ENCODE measurements at regions not wholly inside any gene's neighbourhood (a gene's known extent, or its start where the extent isn't known, plus 50 kb on each side); places are given as distances from the start of the nearest gene placed in this dataset.

- intact Hi-C loops (cut with micrococcal nuclease): no loop called here
Observed at GRCh38 chr13:107512551-107512950, 702.8 kb downstream of the LIG4 start.

DNA sequence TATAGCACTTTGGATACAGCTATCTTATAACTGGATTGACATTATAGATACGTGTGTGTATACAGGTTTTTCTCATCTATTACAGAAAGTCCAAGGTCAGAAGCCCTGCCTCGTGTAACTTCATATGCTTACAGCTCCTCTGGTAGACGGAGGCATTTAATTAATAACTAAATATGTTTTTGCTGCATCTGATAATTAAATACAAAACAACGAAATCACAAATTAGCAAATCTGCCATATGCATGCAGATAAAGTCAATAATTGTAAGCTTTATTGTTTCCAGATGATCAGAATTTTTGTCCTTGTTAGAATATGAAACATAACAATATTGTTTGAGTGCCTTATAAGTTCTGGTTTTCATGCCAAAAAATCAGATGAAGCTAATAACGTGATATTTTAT is 717.7 kb downstream of the LIG4 start:
- intact Hi-C loops (cut with micrococcal nuclease): no loop called here

DNA sequence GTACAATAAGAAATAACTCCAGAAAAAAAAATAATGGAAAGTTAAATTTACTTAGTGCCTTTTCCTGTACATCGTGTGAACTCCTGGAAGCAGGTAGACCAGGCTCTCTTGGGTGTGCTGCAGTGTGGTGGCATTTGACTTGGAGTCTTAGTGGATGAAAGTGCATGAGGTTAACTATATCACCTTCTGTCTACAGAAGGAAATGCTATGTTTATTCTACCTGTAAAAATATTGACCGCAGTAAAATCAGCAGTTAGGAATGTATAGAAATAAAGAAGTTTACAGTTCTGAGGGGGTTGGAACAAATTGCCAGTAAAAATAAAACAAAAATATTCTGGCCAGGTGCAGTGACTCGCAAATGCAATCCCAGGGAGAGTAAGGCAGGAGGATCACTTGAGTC is 722.1 kb downstream of the LIG4 start:
- intact Hi-C loops (cut with micrococcal nuclease): no loop called here

DNA sequence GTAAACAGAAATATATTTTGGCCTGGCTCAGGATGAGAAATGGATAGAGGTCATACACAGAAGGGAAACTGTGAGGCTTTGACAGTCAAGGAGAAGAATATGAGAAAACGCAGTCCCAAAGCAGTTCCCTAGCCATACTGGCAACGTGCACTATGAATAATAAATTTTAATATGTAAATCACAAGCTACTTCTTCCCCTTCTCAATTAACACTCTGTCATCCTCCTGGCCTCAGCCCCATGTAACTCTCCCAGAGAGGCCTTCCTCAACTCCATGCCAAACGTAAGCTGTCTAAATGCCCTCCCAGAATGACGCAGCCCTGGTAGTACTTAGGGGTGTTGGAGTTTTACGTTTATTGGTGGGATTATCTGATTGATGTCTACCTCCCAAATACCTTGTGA is 732.6 kb downstream of the LIG4 start:
- intact Hi-C loops (cut with micrococcal nuclease): no loop called here

- intact Hi-C loops (cut with micrococcal nuclease): no loop called here
Observed at GRCh38 chr13:107480130-107480529, 735.2 kb downstream of the LIG4 start.

- intact Hi-C loops (cut with micrococcal nuclease): no loop called here
Observed at GRCh38 chr13:107477772-107478379, 737.5 kb downstream of the LIG4 start.

DNA sequence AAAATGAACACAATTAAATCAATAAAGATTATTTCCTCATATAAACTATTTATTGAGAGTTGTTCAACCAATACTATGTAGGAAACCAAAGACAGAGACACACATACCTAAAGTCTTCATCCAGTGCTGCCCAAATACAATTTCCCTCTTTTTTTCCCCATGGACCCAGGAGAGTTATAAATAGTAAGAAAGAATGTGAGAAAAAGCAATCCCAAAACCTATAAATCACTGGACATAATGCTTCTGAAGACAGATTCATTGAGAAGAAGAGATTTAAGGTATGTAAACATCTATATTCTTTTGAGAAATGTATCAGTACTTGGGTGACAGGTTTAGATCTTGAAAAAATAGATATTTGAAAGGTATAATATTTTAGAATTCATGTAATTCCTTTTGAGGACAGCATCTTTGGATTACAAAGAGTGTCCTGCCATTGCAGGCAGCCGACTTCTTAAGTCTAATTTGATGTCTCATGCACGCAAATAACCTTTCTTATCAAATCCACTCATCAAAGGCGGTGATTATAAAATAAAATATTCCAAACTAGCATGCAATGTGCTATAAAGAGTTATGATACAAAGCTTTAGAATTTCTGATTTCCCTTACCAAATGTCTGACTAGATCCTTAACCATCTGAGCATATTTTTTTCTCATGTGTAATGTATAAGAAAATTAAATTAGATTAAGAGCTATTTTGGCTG is 739.4 kb downstream of the LIG4 start:
- intact Hi-C loops (cut with micrococcal nuclease): no loop called here

DNA sequence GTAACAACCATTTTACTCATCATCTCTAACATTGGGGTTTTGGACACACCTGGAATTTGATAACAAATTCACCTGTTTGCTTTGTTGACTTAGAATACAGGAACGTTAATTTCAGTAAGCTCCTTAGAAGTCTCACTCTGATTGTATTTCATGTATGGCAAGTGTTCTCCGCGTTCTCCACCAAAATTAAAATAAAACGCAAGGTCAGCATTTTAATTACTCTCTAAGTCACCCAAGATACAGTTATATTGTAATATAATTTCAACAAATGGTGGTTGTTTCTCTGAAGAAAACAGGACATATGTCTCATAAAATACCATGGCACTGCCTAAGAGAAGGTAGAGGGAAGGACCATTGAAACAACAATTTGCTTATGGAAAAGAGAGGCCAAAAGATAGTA is 742.1 kb downstream of the LIG4 start:
- intact Hi-C loops (cut with micrococcal nuclease): no loop called here

DNA sequence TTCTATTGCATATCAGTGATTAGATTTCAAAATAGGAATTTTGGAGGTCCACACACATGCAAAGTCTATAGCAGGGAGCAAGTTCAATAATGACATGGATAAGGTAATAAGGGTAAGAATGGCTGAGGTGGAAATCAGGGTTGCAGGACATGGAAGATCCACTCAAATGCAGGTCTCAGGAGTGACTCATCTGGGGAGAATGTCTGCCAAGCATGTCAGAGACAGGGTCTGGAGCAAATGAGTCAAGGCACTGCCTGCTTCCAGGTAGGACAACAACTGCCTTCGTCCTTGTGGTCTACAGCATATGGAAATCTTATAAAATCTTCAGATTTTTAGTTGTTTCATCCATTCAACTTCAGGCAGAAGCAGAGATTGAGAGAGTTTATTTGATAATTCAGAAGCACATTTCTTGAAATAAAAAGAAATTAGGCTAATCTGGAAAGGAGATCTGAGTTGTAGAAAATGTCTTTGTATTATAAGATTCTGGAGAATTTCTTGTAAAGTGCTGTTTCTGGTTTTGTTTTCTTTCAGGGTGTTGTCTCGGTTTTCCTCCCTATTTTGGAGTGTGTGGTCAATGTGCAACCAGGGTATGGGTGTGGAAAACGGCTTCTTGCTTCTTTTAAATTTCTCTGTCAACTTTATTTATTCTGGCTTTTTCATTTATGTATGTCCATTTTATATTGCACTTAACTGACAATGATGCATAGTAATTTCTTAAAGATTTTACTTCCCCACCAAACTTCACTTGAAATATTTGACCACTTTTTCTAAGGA is 748.8 kb downstream of the LIG4 start:
- intact Hi-C loops (cut with micrococcal nuclease): no loop called here

GRCh38 chr13:107462501-107462900 is 752.8 kb downstream of the LIG4 start:
- intact Hi-C loops (cut with micrococcal nuclease): no loop called here

DNA sequence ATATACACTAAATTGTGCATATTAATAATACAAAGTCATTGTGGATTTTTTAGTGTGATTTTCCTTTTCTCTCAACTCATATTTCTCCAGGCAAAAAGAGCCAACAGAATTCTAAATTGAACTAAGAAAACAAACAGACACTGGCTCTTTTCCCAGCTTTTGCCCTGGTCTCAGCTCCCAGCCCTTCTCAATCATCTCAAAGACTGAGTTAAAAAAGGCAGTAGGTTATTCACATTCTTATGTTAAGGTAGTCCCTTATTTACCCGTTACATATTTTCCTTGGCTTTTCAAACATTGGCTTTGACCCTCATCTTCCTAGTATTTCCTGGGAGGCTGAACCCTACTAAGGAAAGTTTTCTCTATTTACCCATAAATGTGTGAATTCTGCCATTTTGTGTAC is 753.6 kb downstream of the LIG4 start:
- intact Hi-C loops (cut with micrococcal nuclease): no loop called here

DNA sequence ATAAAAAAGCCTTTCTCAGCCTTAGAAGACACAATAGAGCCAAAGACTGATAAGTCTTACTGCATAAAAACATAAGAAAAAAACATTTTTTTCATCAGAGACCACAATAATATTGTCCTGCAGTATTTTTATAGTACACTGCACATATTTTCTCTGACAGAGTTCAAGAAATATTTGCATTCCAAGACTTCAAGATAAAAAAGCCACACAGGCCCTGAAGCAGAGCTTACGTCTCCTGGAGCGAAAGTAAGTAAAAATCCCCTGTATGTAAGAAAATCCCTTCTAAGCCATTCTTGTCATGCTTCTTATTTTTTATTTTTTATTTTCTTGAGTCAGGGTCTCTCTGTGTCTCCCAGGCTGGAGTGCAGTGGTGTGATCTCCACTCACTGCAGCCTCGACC is 755.9 kb downstream of the LIG4 start:
- intact Hi-C loops (cut with micrococcal nuclease): no loop called here

DNA sequence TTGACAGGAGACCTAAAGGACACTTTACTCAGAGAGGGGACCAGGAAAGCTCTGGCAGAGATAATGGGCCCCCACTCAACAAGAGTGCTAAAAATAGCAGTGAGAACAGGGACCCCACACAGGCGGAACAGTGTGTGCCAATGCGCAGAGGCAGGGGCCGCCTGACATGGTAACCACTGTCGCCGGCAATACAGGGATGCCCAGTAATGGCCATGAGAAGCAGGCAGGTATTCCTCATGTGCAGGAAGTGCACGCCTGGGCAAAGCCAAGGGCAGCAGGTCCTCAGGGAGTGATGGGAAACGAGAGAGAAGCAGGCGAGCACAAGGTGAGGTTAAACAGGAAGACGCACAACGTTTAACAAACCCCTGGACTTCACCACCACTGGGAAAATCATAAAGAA is 757.1 kb downstream of the LIG4 start:
- intact Hi-C loops (cut with micrococcal nuclease): no loop called here

GRCh38 chr13:107457686-107458085 is 757.6 kb downstream of the LIG4 start:
- intact Hi-C loops (cut with micrococcal nuclease): no loop called here

DNA sequence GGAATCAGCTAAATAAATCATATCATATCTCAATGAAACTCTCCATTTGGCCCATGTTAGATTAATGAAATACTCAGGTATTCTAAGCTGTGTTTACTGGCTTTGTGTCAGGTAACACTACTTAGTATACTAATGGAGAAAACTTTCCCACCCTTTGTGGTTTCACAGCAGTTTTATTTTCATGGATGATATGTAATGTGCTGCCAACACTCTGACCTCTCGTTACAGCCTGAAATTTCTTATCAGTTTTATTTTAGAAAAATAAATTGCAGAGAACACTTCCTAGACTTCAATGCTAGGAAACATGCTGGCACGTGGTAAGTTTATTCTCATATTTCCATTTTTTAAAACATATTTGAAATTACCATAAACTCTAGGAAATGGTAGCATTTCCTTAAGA is 758.9 kb downstream of the LIG4 start:
- intact Hi-C loops (cut with micrococcal nuclease): no loop called here

- intact Hi-C loops (cut with micrococcal nuclease): no loop called here
Observed at GRCh38 chr13:107452833-107453232, 762.5 kb downstream of the LIG4 start.

GRCh38 chr13:107450931-107451330 is 764.4 kb downstream of the LIG4 start:
- intact Hi-C loops (cut with micrococcal nuclease): no loop called here

- intact Hi-C loops (cut with micrococcal nuclease): no loop called here
Observed at GRCh38 chr13:107450431-107450830, 764.9 kb downstream of the LIG4 start.

GRCh38 chr13:107447591-107447990 is 767.7 kb downstream of the LIG4 start:
- intact Hi-C loops (cut with micrococcal nuclease): no loop called here

DNA sequence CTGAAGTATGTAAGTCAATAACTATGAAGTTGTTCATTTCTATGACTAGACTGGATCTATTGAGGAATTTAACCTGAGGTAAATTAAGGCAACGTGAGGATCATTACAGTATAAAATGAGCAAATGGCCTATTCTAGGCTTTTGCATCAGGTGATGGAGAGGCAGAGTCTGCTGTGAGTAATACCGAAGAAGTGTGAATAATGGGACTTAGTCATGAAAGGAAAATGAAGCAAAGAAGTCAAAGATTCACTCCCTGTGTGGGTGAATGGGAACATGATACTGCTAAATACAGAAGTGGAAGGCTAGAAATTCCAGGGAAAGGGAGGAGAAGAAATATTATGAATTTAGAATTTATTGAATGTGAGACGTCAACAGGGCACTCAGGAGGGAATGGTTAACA is 774.1 kb downstream of the LIG4 start:
- intact Hi-C loops (cut with micrococcal nuclease): no loop called here

DNA sequence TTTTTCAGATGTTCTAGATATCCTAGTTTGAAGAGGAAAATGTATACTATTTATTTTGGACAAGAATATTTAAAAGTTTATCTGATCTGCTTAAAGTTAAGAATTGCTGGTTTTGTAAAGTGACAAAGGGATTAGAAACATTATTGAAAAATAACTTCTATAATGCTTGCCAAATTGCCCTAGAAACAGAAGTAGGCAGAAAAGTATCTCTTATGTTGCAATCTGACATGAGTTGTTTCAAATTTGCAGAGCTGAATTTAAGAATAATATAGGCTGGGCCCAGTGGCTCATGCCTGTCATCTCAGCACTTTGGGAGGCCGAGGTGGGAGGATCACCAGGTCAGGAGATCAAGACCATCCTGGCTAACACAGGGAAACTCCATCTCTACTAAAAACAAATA is 777.1 kb downstream of the LIG4 start:
- intact Hi-C loops (cut with micrococcal nuclease): no loop called here

DNA sequence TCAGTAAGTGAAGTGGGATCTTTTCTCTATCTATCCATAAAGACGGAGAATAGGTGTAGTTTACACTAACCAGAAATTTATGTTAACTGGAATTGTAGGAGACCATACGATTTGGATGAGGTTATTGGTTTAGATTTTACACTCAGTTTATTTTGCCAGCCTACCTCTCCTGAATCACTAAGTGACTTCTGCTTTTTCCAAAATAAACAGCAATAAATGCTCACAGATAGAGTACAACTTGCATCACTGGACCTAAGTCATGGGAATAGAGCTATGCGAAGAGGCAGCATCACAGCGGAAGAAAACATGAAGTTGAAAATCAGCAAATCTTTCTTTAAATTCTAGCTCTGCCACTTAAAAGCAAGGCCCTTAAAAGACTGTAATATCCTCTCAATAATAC is 781.0 kb downstream of the LIG4 start:
- intact Hi-C loops (cut with micrococcal nuclease): no loop called here

- intact Hi-C loops (cut with micrococcal nuclease): no loop called here
Observed at GRCh38 chr13:107427536-107427935, 787.8 kb downstream of the LIG4 start.
